GM19240 (cell line): ENCODE measurements at regions not wholly inside any gene's neighbourhood (a gene's known extent, or its start where the extent isn't known, plus 50 kb on each side); places are given as distances from the start of the nearest gene placed in this dataset.
"Not testable (repeated sequence)": the region's sequence is repeated elsewhere in the genome, so short reads cannot be mapped to it uniquely, and the experiment has no call there.

Experiments used
- DNase-seq: peaks from one replicate; pipeline ENCODE4 v3.0.0; 2011; ENCODE audit warnings: low spot score; ENCODE audit not compliant: insufficient read length

GRCh38 chr5:122515210-122515609 is 203.2 kb downstream of the SNCAIP start:
- DNase-seq: not testable (repeated sequence)

- DNase-seq: no peak
Observed at GRCh38 chr5:122515709-122516431, 203.8 kb downstream of the SNCAIP start.

GRCh38 chr5:122516432-122516743 is 204.4 kb downstream of the SNCAIP start:
- no peak for DNase-seq

GRCh38 chr5:122517091-122517490 is 205.1 kb downstream of the SNCAIP start:
- DNase-seq: no peak

GRCh38 chr5:122523776-122524175 is 211.7 kb downstream of the SNCAIP start:
- DNase-seq: no peak

GRCh38 chr5:122527547-122527946 is 215.5 kb downstream of the SNCAIP start:
- no peak for DNase-seq

GRCh38 chr5:122532035-122532434 is 220.0 kb downstream of the SNCAIP start:
- no peak for DNase-seq

GRCh38 chr5:122533825-122534224 is 221.8 kb downstream of the SNCAIP start:
- no peak for DNase-seq

- DNase-seq: no peak
Observed at GRCh38 chr5:122534829-122535228, 222.8 kb downstream of the SNCAIP start.

- DNase-seq: no peak
Observed at GRCh38 chr5:122541388-122541787, 229.4 kb downstream of the SNCAIP start.

GRCh38 chr5:122545986-122546385 is 228.9 kb upstream of the SNX2 start:
- DNase-seq: no peak

- no peak for DNase-seq
Observed at GRCh38 chr5:122547219-122547618, 227.7 kb upstream of the SNX2 start.

GRCh38 chr5:122547669-122548068 is 227.2 kb upstream of the SNX2 start:
- no peak for DNase-seq

GRCh38 chr5:122559676-122560075 is 215.2 kb upstream of the SNX2 start:
- no peak for DNase-seq

- no peak for DNase-seq
Observed at GRCh38 chr5:122561209-122561608, 213.7 kb upstream of the SNX2 start.

- no peak for DNase-seq
Observed at GRCh38 chr5:122565331-122565730, 209.5 kb upstream of the SNX2 start.

- DNase-seq: no peak
Observed at GRCh38 chr5:122576256-122577016, 198.4 kb upstream of the SNX2 start.

- no peak for DNase-seq
Observed at GRCh38 chr5:122581629-122582028, 193.3 kb upstream of the SNX2 start.

- no peak for DNase-seq
Observed at GRCh38 chr5:122584411-122585300, 190.2 kb upstream of the SNX2 start.

GRCh38 chr5:122585371-122585770 is 189.5 kb upstream of the SNX2 start:
- no peak for DNase-seq

- DNase-seq: no peak
Observed at GRCh38 chr5:122586351-122586750, 188.5 kb upstream of the SNX2 start.

- DNase-seq: no peak
Observed at GRCh38 chr5:122591828-122592227, 183.1 kb upstream of the SNX2 start.
